HG03196 (cell line): ENCODE measurements at regions not wholly inside any gene's neighbourhood (a gene's known extent, or its start where the extent isn't known, plus 50 kb on each side); places are given as distances from the start of the nearest gene placed in this dataset.

Experiments
- ATAC-seq: cut with Tn5 transposase; IDR thresholded peaks from one replicate; pipeline ENCODE4 v1.9.1; 2021; ENCODE audit not compliant: unreplicated experiment

- no peak for ATAC-seq
These were observed 214.6 kb upstream of the SALL1 start for GRCh38 chr16:51365715-51366114.

- ATAC-seq, result no peak
These were observed 208.3 kb upstream of the SALL1 start for GRCh38 chr16:51359141-51359955.

GRCh38 chr16:51357839-51358238, 206.8 kb upstream of the SALL1 start:
- no peak for ATAC-seq

- no peak for ATAC-seq
These were observed 204.8 kb upstream of the SALL1 start for GRCh38 chr16:51355875-51356274.

- no peak for ATAC-seq
These were observed 204.1 kb upstream of the SALL1 start for GRCh38 chr16:51355195-51355594.

- ATAC-seq, result no peak
These were observed 202.0 kb upstream of the SALL1 start for GRCh38 chr16:51353055-51353454.

- ATAC-seq, result no peak
These were observed 198.6 kb upstream of the SALL1 start for GRCh38 chr16:51349626-51350025.

GRCh38 chr16:51343411-51343810, 192.3 kb upstream of the SALL1 start:
- no peak for ATAC-seq

- no peak for ATAC-seq
These were observed 190.1 kb upstream of the SALL1 start for GRCh38 chr16:51341204-51341603.

- ATAC-seq, result no peak
These were observed 186.6 kb upstream of the SALL1 start for GRCh38 chr16:51337662-51338061.

GRCh38 chr16:51328733-51329132, 177.7 kb upstream of the SALL1 start:
- ATAC-seq, result no peak

- ATAC-seq, result no peak
These were observed 175.9 kb upstream of the SALL1 start for GRCh38 chr16:51327001-51327400.

GRCh38 chr16:51326131-51326856, 175.2 kb upstream of the SALL1 start:
- no peak for ATAC-seq

GRCh38 chr16:51321251-51321650, 170.2 kb upstream of the SALL1 start:
- ATAC-seq, result no peak

GRCh38 chr16:51317575-51317974, 166.5 kb upstream of the SALL1 start:
- ATAC-seq, result no peak

- no peak for ATAC-seq
These were observed 162.1 kb upstream of the SALL1 start for GRCh38 chr16:51313198-51313597.

- ATAC-seq, result no peak
These were observed 161.5 kb upstream of the SALL1 start for GRCh38 chr16:51312363-51313150.

- ATAC-seq, result no peak
These were observed 159.1 kb upstream of the SALL1 start for GRCh38 chr16:51310159-51310558.

GRCh38 chr16:51306886-51307595, 156.0 kb upstream of the SALL1 start:
- ATAC-seq, result no peak

- ATAC-seq, result no peak
These were observed 155.0 kb upstream of the SALL1 start for GRCh38 chr16:51306116-51306515.

GRCh38 chr16:51305337-51305736, 154.3 kb upstream of the SALL1 start:
- no peak for ATAC-seq
